Natural killer cell treated with Interleukin-12 subunit alpha and Interleukin-12 subunit beta and Interleukin-15 and Interleukin-18, amount 100 ng/mL, for 72 hours (primary cell): ENCODE measurements at regions not wholly inside any gene's neighbourhood (a gene's known extent, or its start where the extent isn't known, plus 50 kb on each side); places are given as distances from the start of the nearest gene placed in this dataset.
A peak's percentile ranks its signal among the peaks of the same experiment; 100 is the strongest.

Source experiments
- ATAC-seq, 2 donors: fragments of 150-1000 bp; cut with Tn5 transposase in 1 of 2; sonication (Bioruptor Pico), chemical (Tn5 transposase) in 1 of 2; 2 replicates each; pipeline ENCODE4 v1.10.0; 2021
- DNase-seq: peaks from one replicate; pipeline ENCODE4 v3.0.0; 2022; ENCODE audit warnings: low spot score
- H3K27ac Mint-ChIP-seq, 2 donors: 1 replicate in 1 of 2; 2 replicates in 1 of 2; pipeline ENCODE4 v1.8.0; 2022; ENCODE audit warnings: mixed read lengths in 2 of 2, mild to moderate bottlenecking in 1 of 2, moderate library complexity in 1 of 2
- H3K27me3 Mint-ChIP-seq, 2 donors: 1 replicate in 1 of 2; 2 replicates in 1 of 2; pipeline ENCODE4 v1.8.0; 2022; ENCODE audit warnings: mixed read lengths in 2 of 2
- H3K36me3 Mint-ChIP-seq: one replicate; pipeline ENCODE4 v1.8.0; 2022; ENCODE audit warnings: mixed read lengths
- H3K4me1 Mint-ChIP-seq, 2 donors: 1 replicate in 1 of 2; 2 replicates in 1 of 2; pipeline ENCODE4 v1.8.0; 2022; ENCODE audit warnings: low read depth in 2 of 2, mixed read lengths in 2 of 2, mild to moderate bottlenecking in 1 of 2
- H3K4me3 Mint-ChIP-seq: one replicate; pipeline ENCODE4 v1.8.0; 2022; ENCODE audit warnings: mixed read lengths
- H3K9me3 Mint-ChIP-seq: 2 replicates; pipeline ENCODE4 v1.8.0; 2022; ENCODE audit warnings: mixed read lengths

DNA sequence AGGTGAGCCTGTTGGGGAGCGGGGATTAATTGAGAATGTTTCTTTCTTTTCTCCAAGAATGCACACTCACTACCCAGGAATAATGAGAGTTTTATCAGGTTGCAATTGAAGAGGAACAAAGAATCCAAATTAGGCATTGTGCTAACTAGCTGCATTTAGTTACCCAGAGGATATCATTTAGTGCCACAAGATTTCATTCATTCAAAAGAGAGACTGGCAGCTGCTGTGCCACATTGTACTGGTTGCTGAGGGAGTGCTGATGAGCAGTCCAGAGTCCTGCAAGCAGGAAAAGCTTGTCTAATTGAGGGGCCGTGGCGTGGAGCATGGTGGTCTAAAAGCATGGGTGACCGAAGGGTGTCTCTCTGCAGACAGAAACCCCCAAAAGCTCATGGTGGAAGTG lies 97.6 kb downstream of the CTAGE1 start:
- no peak for ATAC-seq
- Mint-ChIP-seq H3K4me1 (peaks cover 0 to 8% of the 10 kb centered on the region in 2 donors), H3K27me3 (peaks cover 0 to 3% of the 10 kb centered on the region in 2 donors), H3K9me3 (no peaks in the 10 kb centered on the region), H3K27ac (no peak overlapping the region), H3K4me3 (no peak overlapping the region), H3K36me3 (no peaks in the 10 kb centered on the region)
- DNase-seq, result no peak

DNA sequence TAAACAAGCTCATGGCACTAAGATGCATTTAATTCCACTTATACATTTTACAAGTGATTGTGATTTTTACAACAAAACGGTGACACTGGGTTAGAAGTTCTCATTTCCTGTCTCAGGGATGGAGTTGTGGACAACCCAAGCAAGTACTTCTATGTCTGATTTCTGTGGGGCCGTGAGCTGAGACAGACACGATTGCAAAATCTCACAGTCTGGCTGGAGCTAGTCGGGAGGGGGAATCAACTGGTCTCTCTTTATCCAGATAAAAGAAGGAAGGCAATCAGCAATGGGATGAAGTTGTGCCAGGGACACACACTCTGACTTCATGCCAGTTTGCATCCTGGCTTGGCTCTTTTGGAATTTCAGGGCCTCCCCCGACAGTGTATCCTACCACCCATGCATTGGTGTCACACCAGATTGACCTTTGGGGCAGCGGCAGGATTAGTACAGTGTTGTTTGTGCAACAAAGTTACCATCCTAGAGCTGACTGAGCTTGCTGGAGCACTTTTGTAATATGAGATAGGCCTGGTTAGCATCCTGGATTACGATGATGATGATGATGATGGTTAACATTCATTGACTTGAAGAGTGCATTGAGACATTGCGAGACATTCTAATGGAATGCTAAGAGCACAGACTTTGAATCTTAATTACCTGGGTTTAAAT lies 98.8 kb downstream of the CTAGE1 start:
- Mint-ChIP-seq H3K9me3 (no peaks in the 10 kb centered on the region), H3K36me3 (no peaks in the 10 kb centered on the region), H3K4me3 (no peak overlapping the region), H3K4me1 (peaks cover under 1 to 8% of the 10 kb centered on the region in 2 donors), H3K27ac (no peak overlapping the region), H3K27me3 (peaks cover 2 to 3% of the 10 kb centered on the region in 2 donors)
- ATAC-seq (no peak), DNase-seq (no peak)

DNA sequence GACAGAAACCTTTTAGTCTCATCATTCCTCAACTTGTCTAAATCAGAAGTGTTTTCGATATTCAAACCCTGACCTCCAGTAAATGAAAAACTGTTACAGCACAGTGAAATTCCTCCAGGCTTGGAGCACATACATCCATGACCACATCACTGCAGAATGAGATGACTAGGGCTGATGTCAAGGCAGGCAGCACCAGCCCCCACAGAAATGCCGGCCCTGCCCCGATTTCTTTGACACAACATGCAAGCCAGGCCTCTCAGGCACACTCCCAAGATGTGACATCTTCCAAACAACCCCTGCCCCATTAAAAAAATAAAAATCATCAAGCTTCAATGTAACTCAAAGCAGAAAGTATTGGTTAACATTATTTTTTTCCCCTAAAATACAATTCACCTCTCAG lies 103.3 kb downstream of the CTAGE1 start:
- peaks cover 3 to 8% of the 10 kb centered on the region in 2 donors for H3K27me3 Mint-ChIP-seq
- ATAC-seq (no peak), DNase-seq (no peak)
- no peaks in the 10 kb centered on the region for H3K36me3 Mint-ChIP-seq
- H3K27ac Mint-ChIP-seq, result no peak overlapping the region
- no peaks in the 10 kb centered on the region for H3K9me3 Mint-ChIP-seq
- peaks cover 4 to 8% of the 10 kb centered on the region in 2 donors for H3K4me1 Mint-ChIP-seq
- H3K4me3 Mint-ChIP-seq, result no peak overlapping the region

DNA sequence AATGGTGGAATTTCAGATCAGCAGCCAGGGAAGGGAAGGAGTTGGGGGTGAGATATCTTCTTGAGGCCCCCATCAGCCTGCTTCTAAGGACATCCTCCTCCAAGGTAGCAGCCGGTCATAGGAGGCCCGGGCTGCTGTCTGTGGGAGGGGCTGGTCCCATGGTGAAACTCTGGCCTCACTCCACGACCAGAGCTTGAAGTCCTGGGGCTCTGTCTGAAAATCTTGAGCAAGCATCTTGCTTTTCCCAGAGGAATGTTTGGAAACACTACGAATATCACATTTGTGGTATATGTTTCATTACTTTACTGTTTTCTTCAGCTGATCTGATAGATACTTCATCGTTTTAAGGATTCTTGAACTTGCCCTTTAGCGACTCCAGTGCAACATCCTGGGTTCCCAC lies 103.7 kb downstream of the CTAGE1 start:
- peaks cover 3 to 8% of the 10 kb centered on the region in 2 donors for H3K27me3 Mint-ChIP-seq
- peaks cover 4 to 8% of the 10 kb centered on the region in 2 donors for H3K4me1 Mint-ChIP-seq
- H3K36me3 Mint-ChIP-seq, result no peaks in the 10 kb centered on the region
- DNase-seq (no peak), ATAC-seq (no peak)
- no peaks in the 10 kb centered on the region for H3K9me3 Mint-ChIP-seq
- no peak overlapping the region for H3K27ac Mint-ChIP-seq
- H3K4me3 Mint-ChIP-seq, result no peak overlapping the region

DNA sequence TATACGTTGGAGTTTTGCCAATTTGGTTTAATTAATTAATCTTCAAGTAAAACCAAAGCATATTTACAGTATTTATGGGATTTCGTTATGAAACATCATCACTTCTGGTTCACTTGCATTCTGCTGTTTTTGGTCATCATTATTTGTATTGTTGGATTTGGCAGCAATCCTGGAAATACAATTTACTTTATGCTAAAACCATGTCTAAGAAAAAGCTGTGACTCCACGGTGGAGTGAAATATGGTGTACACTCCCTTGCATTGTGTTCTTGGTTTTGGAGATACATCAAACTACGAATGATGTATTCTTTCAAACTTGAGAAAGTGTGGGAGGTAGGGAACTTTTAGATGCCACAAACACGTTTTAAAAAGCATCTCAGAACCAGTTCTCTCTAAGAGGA lies 106.4 kb downstream of the CTAGE1 start:
- H3K36me3 Mint-ChIP-seq, result no peaks in the 10 kb centered on the region
- peaks cover 0 to 8% of the 10 kb centered on the region in 2 donors for H3K27me3 Mint-ChIP-seq
- peaks cover 4% of the 10 kb centered on the region in 2 donors for H3K4me1 Mint-ChIP-seq
- no peak for ATAC-seq
- H3K4me3 Mint-ChIP-seq, result no peak overlapping the region
- DNase-seq, result no peak
- no peak overlapping the region for H3K27ac Mint-ChIP-seq
- no peaks in the 10 kb centered on the region for H3K9me3 Mint-ChIP-seq

DNA sequence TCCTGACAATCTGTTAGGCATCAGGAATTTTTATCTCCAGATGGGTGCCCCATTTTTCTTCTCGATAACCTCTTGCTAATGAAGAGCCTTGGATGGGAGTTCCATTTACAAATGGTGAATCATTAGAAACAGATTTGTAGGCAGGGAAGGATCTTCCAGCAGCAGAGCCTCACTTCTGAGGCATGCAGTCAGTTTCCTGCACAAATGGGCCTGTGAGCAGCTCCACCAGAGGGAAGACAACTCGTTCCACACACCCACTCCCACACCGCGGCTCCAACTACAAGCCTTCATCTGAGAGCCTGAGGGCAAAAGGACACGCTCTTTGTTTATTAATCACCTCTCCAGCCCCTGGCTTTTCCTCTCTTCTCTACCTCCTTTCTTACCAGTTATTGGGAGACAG lies 108.5 kb downstream of the CTAGE1 start:
- no peak overlapping the region for H3K4me3 Mint-ChIP-seq
- no peak overlapping the region for H3K27ac Mint-ChIP-seq
- H3K4me1 Mint-ChIP-seq, result peaks cover 0 to 4% of the 10 kb centered on the region in 2 donors
- no peaks in the 10 kb centered on the region for H3K9me3 Mint-ChIP-seq
- ATAC-seq, result no peak
- no peaks in the 10 kb centered on the region for H3K36me3 Mint-ChIP-seq
- peaks cover 4 to 12% of the 10 kb centered on the region in 2 donors for H3K27me3 Mint-ChIP-seq
- DNase-seq, result no peak

DNA sequence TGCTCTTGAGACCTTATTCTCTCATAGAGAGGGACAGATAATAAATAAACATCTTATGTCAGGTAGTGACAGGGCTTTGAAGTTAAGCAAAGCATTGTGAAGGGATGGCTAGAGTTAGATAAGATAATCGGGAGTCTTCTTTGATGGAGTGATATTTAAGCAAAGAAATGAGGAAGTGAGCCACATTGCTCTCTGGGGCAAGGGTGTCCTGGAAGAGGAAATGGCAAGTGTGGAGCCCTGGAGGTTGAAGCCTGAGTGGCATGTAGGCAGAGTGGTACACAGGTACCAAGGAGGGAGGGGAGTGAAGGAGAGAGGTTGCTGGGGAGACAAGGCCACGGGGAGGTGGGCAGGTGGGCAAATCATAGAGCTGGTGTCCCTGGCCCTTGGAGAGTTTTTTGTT lies 110.2 kb downstream of the CTAGE1 start:
- Mint-ChIP-seq H3K9me3 (no peaks in the 10 kb centered on the region), H3K4me3 (no peak overlapping the region), H3K27ac (no peak overlapping the region), H3K36me3 (no peaks in the 10 kb centered on the region), H3K4me1 (no peaks in the 10 kb centered on the region), H3K27me3 (peaks cover 8 to 9% of the 10 kb centered on the region in 2 donors)
- ATAC-seq, result peak in 1 of 2 donors; percentile 38
- no peak for DNase-seq

DNA sequence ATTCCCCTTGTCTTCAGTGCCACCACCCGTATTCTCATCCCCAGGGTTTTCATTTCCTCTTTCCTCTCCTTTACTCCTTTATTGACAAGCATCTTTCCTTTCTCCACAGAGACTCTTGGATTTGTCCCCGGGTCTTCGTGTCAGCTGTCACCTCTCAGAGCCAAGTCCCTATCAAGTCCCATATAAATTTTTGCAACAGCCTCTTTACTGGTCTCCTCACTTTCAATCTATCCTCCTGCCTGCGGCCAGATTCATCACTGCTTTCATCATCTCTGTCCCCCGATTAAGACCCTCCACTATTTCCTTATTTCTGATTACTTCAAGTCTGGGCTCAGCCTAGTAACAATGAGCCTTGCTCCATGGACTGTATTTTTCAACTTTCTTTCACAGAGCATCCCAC lies 113.8 kb downstream of the CTAGE1 start:
- Mint-ChIP-seq H3K36me3 (no peaks in the 10 kb centered on the region), H3K27ac (no peak overlapping the region), H3K9me3 (no peaks in the 10 kb centered on the region), H3K27me3 (peaks cover 13 to 18% of the 10 kb centered on the region in 2 donors), H3K4me3 (no peak overlapping the region), H3K4me1 (peaks cover 7 to 8% of the 10 kb centered on the region in 2 donors)
- ATAC-seq (no peak), DNase-seq (no peak)

DNA sequence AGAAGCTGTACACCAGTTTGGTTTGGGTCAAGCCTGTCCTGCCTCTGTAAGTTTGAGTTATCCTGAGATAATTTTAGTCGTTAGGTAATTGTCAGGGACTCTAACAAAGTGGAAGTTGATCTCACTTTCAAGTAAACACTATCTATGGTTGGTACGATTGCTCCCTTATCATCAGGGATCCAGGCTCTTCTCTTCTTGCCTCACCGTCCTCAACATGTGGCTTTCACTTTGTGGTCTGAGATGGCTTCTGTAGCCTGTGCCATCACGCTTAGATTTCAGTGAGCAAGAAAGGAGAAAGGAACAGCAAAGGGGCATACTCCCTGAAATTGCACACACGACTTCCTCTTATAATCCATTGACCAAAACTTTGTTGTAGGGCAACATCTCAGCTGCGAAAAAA lies 115.6 kb downstream of the CTAGE1 start:
- ATAC-seq (peak in 1 of 2 donors; percentile 70), DNase-seq (no peak)
- Mint-ChIP-seq H3K27ac (peak overlapping the region in 1 of 2 donors; percentile 16), H3K9me3 (peaks cover 3% of the 10 kb centered on the region), H3K4me3 (peak overlapping the region; percentile 28), H3K4me1 (peaks cover 7 to 15% of the 10 kb centered on the region in 2 donors), H3K27me3 (peaks cover 15 to 18% of the 10 kb centered on the region in 2 donors), H3K36me3 (no peaks in the 10 kb centered on the region)

DNA sequence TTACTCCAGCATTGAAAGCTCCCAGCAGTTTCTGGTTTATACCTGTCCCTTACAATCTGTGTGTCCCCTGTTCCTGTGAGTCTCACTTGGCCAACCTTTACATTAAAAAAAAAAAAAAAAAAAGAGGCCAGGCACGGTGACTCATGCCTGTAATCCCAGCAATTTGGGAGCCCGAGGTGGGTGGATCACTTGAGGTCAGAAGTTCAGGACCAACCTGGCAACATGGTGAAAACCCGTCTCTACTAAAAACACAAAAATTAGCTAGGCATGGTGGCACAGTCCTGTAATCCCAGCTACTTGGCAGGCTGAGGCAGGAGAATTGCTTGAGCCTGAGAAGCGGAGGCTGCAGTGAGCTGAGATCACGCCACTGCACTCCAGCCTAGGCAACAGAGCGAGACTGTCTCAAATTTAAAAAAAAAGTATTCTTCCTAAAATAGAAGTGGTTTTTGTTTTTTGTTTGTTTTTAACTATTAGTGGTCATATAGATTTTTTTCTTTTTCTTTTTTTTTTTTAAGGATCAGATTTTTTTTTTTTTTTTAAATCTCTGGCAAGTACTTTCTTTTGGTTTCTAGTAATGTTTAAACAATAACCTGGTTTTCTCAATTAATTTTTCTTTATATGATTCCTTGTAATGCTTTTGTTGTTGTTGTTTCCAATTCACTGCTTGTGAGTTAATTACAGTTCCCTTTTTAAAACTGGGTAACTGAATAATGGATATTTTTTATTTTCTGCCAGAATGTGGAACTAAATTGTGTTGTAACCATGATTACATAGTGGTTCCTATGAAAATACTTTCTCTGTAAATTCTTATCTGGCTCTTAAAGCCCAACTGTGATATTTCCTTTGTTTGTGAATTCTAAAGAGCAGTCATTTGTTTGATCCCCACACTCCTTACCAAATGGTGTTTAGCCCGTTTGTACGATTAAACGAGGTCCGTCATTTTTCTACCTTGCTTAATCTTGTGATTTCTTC lies 116.8 kb downstream of the CTAGE1 start:
- Mint-ChIP-seq H3K9me3 (peaks cover 3% of the 10 kb centered on the region), H3K36me3 (no peaks in the 10 kb centered on the region), H3K27me3 (peaks cover 15 to 18% of the 10 kb centered on the region in 2 donors), H3K27ac (peak overlapping the region in 1 of 2 donors; percentile 16), H3K4me3 (no peak overlapping the region), H3K4me1 (peaks cover 7 to 15% of the 10 kb centered on the region in 2 donors)
- ATAC-seq (no peak), DNase-seq (no peak)

DNA sequence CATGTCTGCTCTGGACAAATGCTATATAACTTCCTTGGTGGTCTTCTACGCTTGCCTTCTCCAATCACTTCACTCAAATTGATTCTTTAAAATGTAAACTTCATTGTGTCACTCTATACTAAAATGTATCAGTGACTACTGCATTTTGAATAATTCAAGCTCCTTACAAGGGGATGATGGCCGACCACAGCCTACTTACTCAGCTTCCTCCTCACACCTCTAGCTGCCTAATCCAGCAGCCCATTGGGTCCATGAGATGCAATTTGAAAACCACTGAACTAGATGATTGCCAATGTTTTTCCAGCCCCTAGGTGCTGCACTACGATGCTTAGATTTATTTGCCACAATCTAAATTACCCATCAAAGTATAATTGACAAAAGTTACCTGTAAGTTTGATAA lies 120.7 kb downstream of the CTAGE1 start:
- peak; percentile 61 to 66 for ATAC-seq
- Mint-ChIP-seq H3K27ac (no peak overlapping the region), H3K36me3 (no peaks in the 10 kb centered on the region), H3K4me1 (peaks cover 9 to 11% of the 10 kb centered on the region in 2 donors), H3K9me3 (peaks cover 3% of the 10 kb centered on the region), H3K27me3 (peaks cover 10 to 13% of the 10 kb centered on the region in 2 donors), H3K4me3 (no peak overlapping the region)
- no peak for DNase-seq

DNA sequence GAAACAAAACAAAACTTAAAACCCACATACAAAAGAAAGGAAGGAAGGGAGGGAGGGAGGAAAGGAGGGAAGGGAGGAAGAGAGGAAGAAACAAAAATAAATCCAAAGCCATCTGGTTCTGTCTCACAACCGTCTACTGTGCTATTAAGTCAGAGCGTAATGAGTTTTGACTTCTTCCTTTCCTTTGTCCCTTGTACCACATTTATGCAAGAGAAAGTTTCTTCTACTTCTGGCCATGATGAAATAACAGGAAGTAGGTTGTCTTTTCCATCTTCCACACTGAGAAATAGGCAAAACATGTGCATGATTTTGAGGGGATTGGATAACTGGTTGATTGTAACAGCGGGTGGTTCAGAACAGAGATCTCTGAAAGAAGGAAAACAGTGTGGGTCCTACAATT lies 121.4 kb downstream of the CTAGE1 start:
- Mint-ChIP-seq H3K4me1 (peaks cover 5 to 8% of the 10 kb centered on the region in 2 donors), H3K9me3 (peaks cover 3% of the 10 kb centered on the region)

DNA sequence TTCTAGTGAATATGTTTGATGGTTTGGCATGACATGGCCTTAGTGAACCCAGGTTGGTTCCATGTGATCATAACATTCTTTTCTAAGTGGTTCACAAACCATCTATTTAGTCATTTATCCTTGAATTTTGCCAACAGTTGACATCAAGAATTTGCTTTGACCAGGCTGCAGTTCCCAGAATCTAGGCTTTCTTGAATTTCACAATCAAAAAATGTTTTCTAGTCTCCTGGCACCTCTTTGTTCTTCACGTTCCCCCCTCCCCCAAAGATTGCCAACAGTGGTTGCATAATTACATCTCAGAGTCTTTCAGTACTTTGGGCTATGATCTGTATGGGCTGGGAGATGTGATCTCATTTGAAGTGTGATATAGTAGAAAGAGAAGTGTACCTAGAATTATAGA lies 124.0 kb downstream of the GATA6 start:
- Mint-ChIP-seq H3K27ac (no peak overlapping the region), H3K36me3 (no peaks in the 10 kb centered on the region), H3K4me1 (peaks cover 2 to 5% of the 10 kb centered on the region in 2 donors), H3K4me3 (no peak overlapping the region), H3K27me3 (peaks cover 6 to 7% of the 10 kb centered on the region in 2 donors), H3K9me3 (peaks cover 3% of the 10 kb centered on the region)
- ATAC-seq (no peak), DNase-seq (no peak)

More for the DNA sequence above, 121.4 kb downstream of the CTAGE1 start:
- H3K36me3 Mint-ChIP-seq, result no peaks in the 10 kb centered on the region
- ATAC-seq, result no peak
- H3K4me3 Mint-ChIP-seq, result no peak overlapping the region
- no peak overlapping the region for H3K27ac Mint-ChIP-seq
- DNase-seq, result no peak
- peaks cover 7 to 8% of the 10 kb centered on the region in 2 donors for H3K27me3 Mint-ChIP-seq

DNA sequence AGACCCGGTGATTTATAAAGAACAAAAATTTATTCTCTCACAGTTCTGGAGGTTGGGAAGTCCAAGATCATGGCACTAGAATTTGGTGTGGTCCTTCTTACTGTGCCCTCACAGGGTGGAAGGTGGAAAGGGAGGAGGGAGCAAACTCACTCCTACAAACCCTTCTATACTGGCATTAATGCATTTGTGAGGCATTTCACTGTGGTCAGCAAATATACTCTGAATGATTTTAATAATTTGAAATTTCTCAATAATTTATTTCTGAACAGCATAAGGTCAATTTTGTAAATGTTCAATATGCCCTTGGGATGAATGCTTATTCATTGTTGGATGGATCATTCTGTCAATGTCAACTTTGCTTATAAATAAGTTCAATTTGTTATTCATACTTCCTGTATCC lies 120.6 kb downstream of the GATA6 start:
- Mint-ChIP-seq H3K27ac (no peak overlapping the region), H3K36me3 (no peaks in the 10 kb centered on the region), H3K27me3 (peaks cover 6 to 7% of the 10 kb centered on the region in 2 donors), H3K4me1 (peaks cover 8 to 16% of the 10 kb centered on the region in 2 donors), H3K4me3 (no peak overlapping the region), H3K9me3 (no peaks in the 10 kb centered on the region)
- no peak for ATAC-seq
- no peak for DNase-seq
